ENCODE measurements at regions not wholly inside any gene's neighbourhood (a gene's known extent, or its start where the extent isn't known, plus 50 kb on each side); places are given as distances from the start of the nearest gene placed in this dataset.

DNA sequence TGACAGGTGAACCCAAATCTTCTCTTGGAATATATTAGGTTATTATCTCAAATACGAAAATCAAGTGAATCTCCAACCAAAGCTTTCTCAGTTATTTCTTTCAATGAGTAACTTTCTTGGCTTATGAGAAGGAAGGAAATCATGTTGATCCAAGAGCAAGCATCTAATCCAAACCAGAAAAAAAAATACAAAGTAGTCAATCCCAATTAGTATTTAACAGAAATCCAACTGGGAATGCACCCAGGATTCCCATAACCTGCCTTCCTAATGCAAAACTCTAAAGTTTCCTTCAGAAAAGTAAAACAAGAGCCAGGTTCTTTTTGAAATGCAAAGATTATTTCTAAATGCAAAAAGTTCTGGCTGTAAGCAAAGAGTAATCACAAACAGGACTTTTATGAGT is 289.3 kb downstream of the SHOX2 start:
- 44 to 46% methylated on average over 1 of the region's 1 CpG for WGBS, 2 experiments (ENCODE audit: low coverage in 1 of 2, low lambda C conversion rate in 2 of 2, missing lambda C conversion rate in 2 of 2)
- no peaks in the 10 kb centered on the region for H3K27me3 ChIP-seq (replicated peaks; ENCODE audit: insufficient read depth)
- no peak overlapping the region for H3K4me3 ChIP-seq
- no peak overlapping the region for H3K27ac ChIP-seq
- DNase-seq, result no peak
- H3K36me3 ChIP-seq (ENCODE audit: low read depth), result no peaks in the 10 kb centered on the region
- H2AFZ ChIP-seq, result no peak overlapping the region
- in situ Hi-C loops (cut with MboI), result no loop called here
- no peaks in the 10 kb centered on the region for H3K9me3 ChIP-seq (ENCODE audit: low read depth)
- no peak for TF ChIP-seq EZH2 (IDR thresholded peaks at IDR 0.05; ENCODE audit: insufficient read depth, poor library complexity, severe bottlenecking)
- no peak for TF ChIP-seq EZH2phosphoT487 (IDR thresholded peaks at IDR 0.05; ENCODE audit: insufficient read depth, low read depth)
- no peaks in the 10 kb centered on the region for H3K9me2 ChIP-seq (ENCODE audit: insufficient read depth)
- H3K4me1 ChIP-seq (ENCODE audit: insufficient read depth), result no peaks in the 10 kb centered on the region
- no peaks in the 10 kb centered on the region for H4K20me1 ChIP-seq (ENCODE audit: insufficient read depth)
- no peak overlapping the region for H3K4me2 ChIP-seq (ENCODE audit: unreplicated experiment)
- no peaks in the 10 kb centered on the region for H3F3A ChIP-seq (ENCODE audit: insufficient read depth)
- H3K79me2 ChIP-seq (ENCODE audit: insufficient read depth), result no peaks in the 10 kb centered on the region
- no peak overlapping the region for H3K9ac ChIP-seq

DNA sequence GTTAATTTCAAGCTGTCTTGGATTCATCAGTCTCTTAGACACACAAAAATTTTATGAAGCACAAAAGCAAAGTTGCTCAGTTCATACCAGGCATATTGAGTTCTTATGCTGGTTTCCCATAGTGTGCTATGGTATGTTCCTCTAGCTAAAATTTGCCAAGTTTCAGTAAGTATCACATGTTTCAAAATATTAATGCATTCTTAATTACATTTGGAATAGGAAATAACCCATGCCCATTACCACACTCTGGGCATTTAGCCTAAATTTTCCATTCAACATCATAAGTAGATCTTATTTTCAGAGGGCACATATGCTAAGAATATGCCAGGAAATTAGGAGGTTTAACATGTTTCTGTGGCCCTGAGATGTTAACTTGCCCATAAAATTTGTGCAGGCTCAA is 289.9 kb downstream of the SHOX2 start:
- no peaks in the 10 kb centered on the region for H3K36me3 ChIP-seq (ENCODE audit: low read depth)
- no peaks in the 10 kb centered on the region for H3K4me1 ChIP-seq (ENCODE audit: insufficient read depth)
- H3F3A ChIP-seq (ENCODE audit: insufficient read depth), result no peaks in the 10 kb centered on the region
- no peaks in the 10 kb centered on the region for H4K20me1 ChIP-seq (ENCODE audit: insufficient read depth)
- H3K9me3 ChIP-seq (ENCODE audit: low read depth), result no peaks in the 10 kb centered on the region
- no peaks in the 10 kb centered on the region for H3K79me2 ChIP-seq (ENCODE audit: insufficient read depth)
- no peak overlapping the region for H2AFZ ChIP-seq
- H3K4me2 ChIP-seq (ENCODE audit: unreplicated experiment), result no peak overlapping the region
- in situ Hi-C loops (cut with MboI), result no loop called here
- no peak overlapping the region for H3K4me3 ChIP-seq
- H3K27me3 ChIP-seq (replicated peaks; ENCODE audit: insufficient read depth), result no peaks in the 10 kb centered on the region
- H3K9me2 ChIP-seq (ENCODE audit: insufficient read depth), result no peaks in the 10 kb centered on the region
- no peak for DNase-seq
- TF ChIP-seq EZH2phosphoT487 (IDR thresholded peaks at IDR 0.05; ENCODE audit: insufficient read depth, low read depth) (no peak), EZH2 (IDR thresholded peaks at IDR 0.05; ENCODE audit: insufficient read depth, poor library complexity, severe bottlenecking) (no peak)
- no peak overlapping the region for H3K27ac ChIP-seq
- H3K9ac ChIP-seq, result no peak overlapping the region

GRCh38 chr3:157815739-157816138 is 290.5 kb downstream of the SHOX2 start:
- no peaks in the 10 kb centered on the region for H3K9me2 ChIP-seq (ENCODE audit: insufficient read depth)
- H3K4me2 ChIP-seq (ENCODE audit: unreplicated experiment), result no peak overlapping the region
- H3K36me3 ChIP-seq (ENCODE audit: low read depth), result no peaks in the 10 kb centered on the region
- H3K9ac ChIP-seq, result no peak overlapping the region
- no peaks in the 10 kb centered on the region for H3K9me3 ChIP-seq (ENCODE audit: low read depth)
- in situ Hi-C loops (cut with MboI), result no loop called here
- DNase-seq, result no peak
- no peak overlapping the region for H3K4me3 ChIP-seq
- no peaks in the 10 kb centered on the region for H3F3A ChIP-seq (ENCODE audit: insufficient read depth)
- H4K20me1 ChIP-seq (ENCODE audit: insufficient read depth), result no peaks in the 10 kb centered on the region
- H3K27ac ChIP-seq, result no peak overlapping the region
- no peaks in the 10 kb centered on the region for H3K27me3 ChIP-seq (replicated peaks; ENCODE audit: insufficient read depth)
- TF ChIP-seq EZH2 (IDR thresholded peaks at IDR 0.05; ENCODE audit: insufficient read depth, poor library complexity, severe bottlenecking), result no peak
- TF ChIP-seq EZH2phosphoT487 (IDR thresholded peaks at IDR 0.05; ENCODE audit: insufficient read depth, low read depth), result no peak
- WGBS, 2 experiments (ENCODE audit: low coverage in 1 of 2, low lambda C conversion rate in 2 of 2, missing lambda C conversion rate in 2 of 2), result 70 to 73% methylated on average over 3 of the region's 3 CpGs
- no peak overlapping the region for H2AFZ ChIP-seq
- H3K4me1 ChIP-seq (ENCODE audit: insufficient read depth), result no peaks in the 10 kb centered on the region
- no peaks in the 10 kb centered on the region for H3K79me2 ChIP-seq (ENCODE audit: insufficient read depth)

- no peak overlapping the region for H3K4me3 ChIP-seq
- TF ChIP-seq EZH2 (IDR thresholded peaks at IDR 0.05; ENCODE audit: insufficient read depth, poor library complexity, severe bottlenecking) (no peak), EZH2phosphoT487 (IDR thresholded peaks at IDR 0.05; ENCODE audit: insufficient read depth, low read depth) (no peak)
- no peaks in the 10 kb centered on the region for H4K20me1 ChIP-seq (ENCODE audit: insufficient read depth)
- no peak overlapping the region for H3K9ac ChIP-seq
- no peaks in the 10 kb centered on the region for H3K36me3 ChIP-seq (ENCODE audit: low read depth)
- no peaks in the 10 kb centered on the region for H3K27me3 ChIP-seq (replicated peaks; ENCODE audit: insufficient read depth)
- H3F3A ChIP-seq (ENCODE audit: insufficient read depth), result peaks cover 3% of the 10 kb centered on the region; the same call in 1 of the 2 replicates
- no peaks in the 10 kb centered on the region for H3K9me2 ChIP-seq (ENCODE audit: insufficient read depth)
- H2AFZ ChIP-seq, result no peak overlapping the region
- 88 to 89% methylated on average over 3 of the region's 3 CpGs for WGBS, 2 experiments (ENCODE audit: low coverage in 1 of 2, low lambda C conversion rate in 2 of 2, missing lambda C conversion rate in 2 of 2)
- no peak overlapping the region for H3K4me2 ChIP-seq (ENCODE audit: unreplicated experiment)
- in situ Hi-C loops (cut with MboI), result no loop called here
- no peaks in the 10 kb centered on the region for H3K9me3 ChIP-seq (ENCODE audit: low read depth)
- H3K4me1 ChIP-seq (ENCODE audit: insufficient read depth), result 0 out of 2 replicates have a peak, but pooled peaks cover 3% of the 10 kb centered on the region
- no peak for DNase-seq
- H3K27ac ChIP-seq, result no peak overlapping the region
- H3K79me2 ChIP-seq (ENCODE audit: insufficient read depth), result no peaks in the 10 kb centered on the region
Observed at GRCh38 chr3:157810924-157811718, 295.1 kb downstream of the SHOX2 start.
